CD4-positive, alpha-beta T cell (primary cell): ENCODE measurements at regions not wholly inside any gene's neighbourhood (a gene's known extent, or its start where the extent isn't known, plus 50 kb on each side); places are given as distances from the start of the nearest gene placed in this dataset.

Experiments used
- ATAC-seq: fragments of 200-7000 bp; cut with Tn5 transposase; one replicate; pipeline ENCODE4 v1.10.0; 2022; ENCODE audit warnings: mild to moderate bottlenecking; ENCODE audit not compliant: poor library complexity
- CTCF ChIA-PET: fragments of 350-600 bp; sonication (Branson Sonifier 250); formaldehyde crosslinking; loops from one replicate; lab custom pipeline; 2021; ENCODE audit warnings: antibody characterized with exemption, inconsistent platforms; lab: Charles Lee
- POLR2A ChIA-PET: fragments of 350-600 bp; sonication (Branson Sonifier 250); formaldehyde crosslinking; loops from one replicate; lab custom pipeline; 2021; ENCODE audit warnings: antibody characterized with exemption, inconsistent platforms; lab: Charles Lee
- DNase-seq, 14 experiments: peaks; one replicate each; pipeline ENCODE4 v3.0.0-alpha.2; 2013 to 2020; ENCODE audit warnings: mixed read lengths in 2 of 14
- H3K27ac ChIP-seq, 2 donors: one replicate each; pipeline versions ENCODE4 v1.5.1 to v1.7.0; 2013; ENCODE audit warnings: low read length in 2 of 2, low read depth in 1 of 2, mild to moderate bottlenecking in 1 of 2
- H3K27me3 ChIP-seq, 2 experiments: 1 replicate in 1 of 2; 2 replicates in 1 of 2; pipeline versions ENCODE4 v1.6.1 to v1.7.0; 2013; ENCODE audit warnings: low read length in 2 of 2, control low read depth in 1 of 2, mild to moderate bottlenecking in 1 of 2, moderate library complexity in 1 of 2; ENCODE audit not compliant: insufficient read depth in 2 of 2, control insufficient read depth in 1 of 2
- H3K36me3 ChIP-seq: one replicate; pipeline ENCODE4 v1.6.1; 2013; ENCODE audit warnings: low read length, control low read depth; ENCODE audit not compliant: insufficient read depth
- H3K4me1 ChIP-seq: one replicate; pipeline ENCODE4 v1.6.1; 2013; ENCODE audit warnings: low read length, control low read depth; ENCODE audit not compliant: insufficient read depth
- H3K4me3 ChIP-seq: one replicate; pipeline ENCODE4 v1.5.1; 2013; ENCODE audit warnings: mild to moderate bottlenecking, low read length, moderate library complexity
- H3K9me3 ChIP-seq, 2 experiments: 1 replicate in 1 of 2; 2 replicates in 1 of 2; pipeline versions ENCODE4 v1.6.1 to v1.7.0; 2013; ENCODE audit warnings: low read length in 2 of 2, mild to moderate bottlenecking in 2 of 2, control low read depth in 1 of 2, moderate library complexity in 1 of 2; ENCODE audit not compliant: control insufficient read depth in 1 of 2, insufficient read depth in 1 of 2
- H3K27ac Mint-ChIP-seq: one replicate; pipeline ENCODE4 v1.8.0; 2020; ENCODE audit warnings: mixed read lengths
- H3K27me3 Mint-ChIP-seq: one replicate; pipeline ENCODE4 v1.8.0; 2021; ENCODE audit warnings: mixed read lengths
- H3K36me3 Mint-ChIP-seq: one replicate; pipeline ENCODE4 v1.8.0; 2021; ENCODE audit warnings: low read depth, mixed read lengths
- H3K4me1 Mint-ChIP-seq: one replicate; pipeline ENCODE4 v1.8.0; 2021; ENCODE audit warnings: low read depth, mixed read lengths
- H3K4me3 Mint-ChIP-seq: one replicate; pipeline ENCODE4 v1.8.0; 2020; ENCODE audit warnings: mild to moderate bottlenecking, mixed read lengths
- H3K9me3 Mint-ChIP-seq: one replicate; pipeline ENCODE4 v1.8.0; 2020; ENCODE audit warnings: mixed read lengths
- intact Hi-C, 2 experiments: fragments of 100-400 bp; cut with DNase I in 1 of 2; cut with micrococcal nuclease in 1 of 2; formaldehyde crosslinking; loops; one replicate each; pipeline versions ENCODE4 v1.15.1 to v1.9.0; 2023 to 2025; cut with DNase I, micrococcal nuclease
- TF ChIP-seq, protein P1 (sequence below): fragments of 200-600 bp; IDR thresholded peaks from one replicate; pipeline ENCODE4 v1.8.0; 2022; ENCODE audit warnings: antibody characterized with exemption, mild to moderate bottlenecking

DNA sequence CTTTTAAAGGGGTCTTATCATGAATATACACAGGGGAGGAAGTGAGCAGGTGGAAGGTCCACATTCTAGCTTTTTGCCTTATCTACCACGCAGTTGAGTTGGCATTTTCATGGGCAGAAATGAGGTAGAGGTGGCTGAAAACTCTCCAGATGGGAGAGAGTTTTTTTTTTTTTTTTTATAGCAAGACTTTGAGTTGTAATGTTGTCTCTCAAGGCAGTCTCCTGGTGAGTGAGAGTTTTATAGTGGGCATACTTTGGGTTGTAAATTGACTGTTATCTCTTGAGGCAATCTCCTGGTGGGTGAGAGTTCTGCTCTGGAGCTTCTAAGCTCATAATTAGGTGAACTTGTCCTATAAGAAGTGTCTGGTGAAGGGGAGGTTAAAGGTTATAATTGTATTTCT lies 191.7 kb upstream of the NAALADL2 start:
- POLR2A ChIA-PET = no interaction called here
- no peaks in the 10 kb centered on the region for H3K36me3 Mint-ChIP-seq
- H3K27me3 Mint-ChIP-seq = no peaks in the 10 kb centered on the region
- TF ChIP-seq, protein P1, sequence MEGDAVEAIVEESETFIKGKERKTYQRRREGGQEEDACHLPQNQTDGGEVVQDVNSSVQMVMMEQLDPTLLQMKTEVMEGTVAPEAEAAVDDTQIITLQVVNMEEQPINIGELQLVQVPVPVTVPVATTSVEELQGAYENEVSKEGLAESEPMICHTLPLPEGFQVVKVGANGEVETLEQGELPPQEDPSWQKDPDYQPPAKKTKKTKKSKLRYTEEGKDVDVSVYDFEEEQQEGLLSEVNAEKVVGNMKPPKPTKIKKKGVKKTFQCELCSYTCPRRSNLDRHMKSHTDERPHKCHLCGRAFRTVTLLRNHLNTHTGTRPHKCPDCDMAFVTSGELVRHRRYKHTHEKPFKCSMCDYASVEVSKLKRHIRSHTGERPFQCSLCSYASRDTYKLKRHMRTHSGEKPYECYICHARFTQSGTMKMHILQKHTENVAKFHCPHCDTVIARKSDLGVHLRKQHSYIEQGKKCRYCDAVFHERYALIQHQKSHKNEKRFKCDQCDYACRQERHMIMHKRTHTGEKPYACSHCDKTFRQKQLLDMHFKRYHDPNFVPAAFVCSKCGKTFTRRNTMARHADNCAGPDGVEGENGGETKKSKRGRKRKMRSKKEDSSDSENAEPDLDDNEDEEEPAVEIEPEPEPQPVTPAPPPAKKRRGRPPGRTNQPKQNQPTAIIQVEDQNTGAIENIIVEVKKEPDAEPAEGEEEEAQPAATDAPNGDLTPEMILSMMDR = no peak
- Histone ChIP-seq H3K9me3 (peaks cover 0 to 3% of the 10 kb centered on the region in 2 experiments), H3K4me3 (no peak overlapping the region), H3K36me3 (no peaks in the 10 kb centered on the region), H3K27me3 (no peaks in the 10 kb centered on the region), H3K27ac (no peak overlapping the region), H3K4me1 (no peaks in the 10 kb centered on the region)
- intact Hi-C loops = no loop called here
- H3K4me3 Mint-ChIP-seq = no peak overlapping the region
- CTCF ChIA-PET = no interaction called here
- no peak for ATAC-seq
- no peak for DNase-seq
- H3K27ac Mint-ChIP-seq = no peak overlapping the region
- no peaks in the 10 kb centered on the region for H3K4me1 Mint-ChIP-seq
- H3K9me3 Mint-ChIP-seq = peaks cover 3% of the 10 kb centered on the region

DNA sequence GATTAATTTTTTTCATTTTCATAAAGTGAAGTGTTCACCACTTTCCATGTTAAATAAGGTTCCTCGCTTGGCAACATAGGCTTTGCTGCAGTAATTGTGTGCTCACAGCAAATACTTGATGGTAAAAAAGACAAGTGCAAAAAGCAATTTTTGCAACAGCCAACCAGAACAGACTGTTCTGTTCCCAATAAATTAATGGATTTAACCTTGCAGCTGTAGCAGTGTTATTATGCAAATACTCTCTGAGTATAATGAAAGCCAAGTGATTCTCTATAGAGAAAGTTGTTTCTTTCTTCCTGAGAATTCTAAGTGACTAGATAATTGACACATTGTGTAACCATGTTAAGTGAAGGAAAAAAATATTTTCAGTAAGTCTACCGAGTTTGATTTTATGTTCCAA lies 183.7 kb upstream of the NAALADL2 start:
- Histone ChIP-seq H3K36me3 (no peaks in the 10 kb centered on the region), H3K27ac (no peak overlapping the region), H3K27me3 (no peaks in the 10 kb centered on the region), H3K4me1 (no peaks in the 10 kb centered on the region), H3K9me3 (no peaks in the 10 kb centered on the region), H3K4me3 (no peak overlapping the region)
- Mint-ChIP-seq H3K36me3 (no peaks in the 10 kb centered on the region), H3K4me1 (no peaks in the 10 kb centered on the region), H3K4me3 (no peak overlapping the region), H3K27ac (no peak overlapping the region), H3K9me3 (peaks cover 6% of the 10 kb centered on the region), H3K27me3 (no peaks in the 10 kb centered on the region)
- no peak for DNase-seq
- ChIA-PET CTCF (no interaction called here), POLR2A (no interaction called here)
- TF ChIP-seq, protein P1 = no peak
- no peak for ATAC-seq
- intact Hi-C loops = no loop called here

DNA sequence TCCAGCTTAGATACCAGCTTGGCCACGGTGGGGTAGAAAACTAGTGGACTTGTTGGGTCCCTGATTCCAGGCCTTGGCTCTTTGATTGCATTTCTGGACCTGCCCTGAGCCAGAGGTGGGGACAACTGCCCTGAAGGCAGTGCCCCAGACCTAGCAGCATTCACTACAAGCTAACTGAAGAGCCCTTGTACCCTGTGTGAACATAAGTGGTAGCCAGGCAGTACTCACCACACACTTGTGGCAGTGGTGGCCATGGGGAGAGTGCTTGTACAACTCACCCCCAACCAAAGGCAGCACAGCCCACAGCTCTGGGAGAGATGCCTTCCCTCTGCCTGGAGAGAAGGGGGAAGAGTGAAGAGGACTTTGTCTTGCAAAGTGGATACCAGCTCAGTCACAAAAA lies 177.3 kb upstream of the NAALADL2 start:
- Mint-ChIP-seq H3K27ac (no peak overlapping the region), H3K9me3 (peaks cover 11% of the 10 kb centered on the region), H3K36me3 (no peaks in the 10 kb centered on the region), H3K27me3 (no peaks in the 10 kb centered on the region), H3K4me1 (no peaks in the 10 kb centered on the region), H3K4me3 (no peak overlapping the region)
- no peaks in the 10 kb centered on the region for H3K4me1 ChIP-seq
- intact Hi-C loops = no loop called here
- no peaks in the 10 kb centered on the region for H3K36me3 ChIP-seq
- no peak for DNase-seq
- CTCF ChIA-PET = no interaction called here
- POLR2A ChIA-PET = no interaction called here
- H3K9me3 ChIP-seq = peaks cover 0 to 7% of the 10 kb centered on the region in 2 experiments
- ATAC-seq = no peak
- no peak overlapping the region for H3K4me3 ChIP-seq
- TF ChIP-seq, protein P1 = no peak
- no peak overlapping the region for H3K27ac ChIP-seq
- H3K27me3 ChIP-seq = no peaks in the 10 kb centered on the region
